Tibial artery (tissue), 4 donors: ENCODE measurements at regions not wholly inside any gene's neighbourhood (a gene's known extent, or its start where the extent isn't known, plus 50 kb on each side); places are given as distances from the start of the nearest gene placed in this dataset.

Experiments
- DNase-seq, 2 donors: peaks; one replicate each; pipeline ENCODE4 v3.0.0-alpha.2; 2019
- H3K27ac ChIP-seq, 2 donors: fragments of 200-600 bp; sonication (generic) in 1 of 2; 1 replicate in 1 of 2; 2 replicates in 1 of 2; pipeline ENCODE4 v1.5.1; 2018 to 2019; ENCODE audit warnings: mild to moderate bottlenecking in 1 of 2
- H3K27me3 ChIP-seq, 2 donors: fragments of 200-600 bp; sonication (generic) in 1 of 2; one replicate each; pipeline versions ENCODE4 v1.5.1 to v1.6.0; 2016 to 2019
- H3K36me3 ChIP-seq, 3 donors: fragments of 200-600 bp; sonication (generic) in 2 of 3; one replicate each; pipeline ENCODE4 v1.5.1; 2016 to 2019; ENCODE audit warnings: mild to moderate bottlenecking in 2 of 3
- H3K4me1 ChIP-seq, 4 donors: fragments of 200-600 bp; sonication (generic) in 2 of 4; 1 replicate in 3 of 4; 2 replicates in 1 of 4; pipeline ENCODE4 v1.5.1; 2016 to 2019
- H3K4me3 ChIP-seq, 2 donors: fragments of 200-600 bp; sonication (generic) in 1 of 2; 1 replicate in 1 of 2; 2 replicates in 1 of 2; pipeline ENCODE4 v1.5.1; 2018 to 2019; ENCODE audit warnings: mild to moderate bottlenecking in 2 of 2
- H3K9me3 ChIP-seq, 3 donors: fragments of 200-600 bp; sonication (generic) in 1 of 3; one replicate each; pipeline ENCODE4 v1.5.1; 2016 to 2019
- intact Hi-C: fragments of 100-400 bp; cut with DNase I; formaldehyde crosslinking; loops from one replicate; pipeline ENCODE4 v1.15.0; 2023; ENCODE audit warnings: low total_unique reads
- TF ChIP-seq, protein P1 (sequence below), 2 experiments: fragments of 200-600 bp in 1 of 2; fragments of 450-650 bp in 1 of 2; IDR thresholded peaks; one replicate each; pipeline ENCODE4 v1.5.1; 2017 to 2019; ENCODE audit warnings: antibody characterized with exemption in 2 of 2, mild to moderate bottlenecking in 1 of 2, moderate library complexity in 1 of 2

DNA sequence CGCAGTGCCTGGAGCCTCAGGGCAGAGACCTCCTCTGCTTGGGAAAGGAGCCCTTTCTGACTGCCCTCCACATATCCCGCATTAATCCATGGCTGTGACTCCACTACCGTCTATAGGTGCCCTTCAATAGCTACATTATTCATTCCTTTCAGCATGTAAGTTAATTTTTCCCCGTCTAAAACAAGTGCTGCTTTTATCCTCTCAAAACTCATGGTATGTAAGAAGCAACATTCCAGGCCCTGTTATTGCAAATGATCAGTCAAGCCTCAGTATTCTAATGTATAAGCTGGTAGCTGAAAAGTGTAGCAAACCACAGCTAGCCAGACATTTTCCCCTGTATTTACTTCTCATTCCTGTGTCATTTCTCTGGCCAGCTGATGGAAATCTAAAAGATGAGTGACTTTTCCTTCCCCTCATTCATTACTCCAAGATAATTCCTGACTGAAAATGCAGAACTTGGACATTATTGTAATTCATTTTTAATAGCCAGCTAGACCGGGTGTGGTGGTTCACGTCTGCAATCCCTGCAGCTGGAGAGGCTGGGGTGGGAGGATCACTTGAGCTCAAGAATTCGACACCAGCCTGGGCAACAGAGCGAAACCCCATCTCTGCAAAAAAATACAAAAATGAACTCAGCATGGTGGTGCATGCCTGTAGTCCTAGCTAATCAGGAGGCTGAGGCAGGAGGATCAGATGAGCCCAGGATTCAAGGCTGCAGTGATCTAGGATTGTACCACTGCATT lies 88.5 kb upstream of the SOD1 start:
- Histone ChIP-seq H3K4me3 (no peak overlapping the region), H3K4me1 (no peaks in the 10 kb centered on the region)

DNA sequence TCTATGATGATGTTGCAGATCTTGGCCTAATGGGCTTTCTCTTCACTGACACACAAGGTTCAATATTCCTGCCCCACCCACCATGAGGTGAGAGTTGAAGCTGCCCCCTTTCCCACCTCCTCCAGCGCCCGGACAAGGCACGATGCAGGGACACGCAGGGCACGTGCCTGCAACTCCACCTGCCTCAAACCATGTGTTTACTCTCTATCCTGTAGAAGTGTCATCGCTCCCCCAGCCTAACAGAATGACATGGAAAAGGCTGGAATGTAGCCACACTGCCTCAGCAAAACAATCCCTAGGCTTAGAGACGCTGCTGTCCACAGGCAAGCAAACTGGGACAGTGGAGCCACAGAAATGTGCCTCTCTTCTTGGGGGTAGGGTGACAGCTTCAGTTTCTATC lies 92.9 kb upstream of the SOD1 start:
- intact Hi-C loops, result no loop called here
- no peaks in the 10 kb centered on the region for H3K36me3 ChIP-seq
- TF ChIP-seq, protein P1, sequence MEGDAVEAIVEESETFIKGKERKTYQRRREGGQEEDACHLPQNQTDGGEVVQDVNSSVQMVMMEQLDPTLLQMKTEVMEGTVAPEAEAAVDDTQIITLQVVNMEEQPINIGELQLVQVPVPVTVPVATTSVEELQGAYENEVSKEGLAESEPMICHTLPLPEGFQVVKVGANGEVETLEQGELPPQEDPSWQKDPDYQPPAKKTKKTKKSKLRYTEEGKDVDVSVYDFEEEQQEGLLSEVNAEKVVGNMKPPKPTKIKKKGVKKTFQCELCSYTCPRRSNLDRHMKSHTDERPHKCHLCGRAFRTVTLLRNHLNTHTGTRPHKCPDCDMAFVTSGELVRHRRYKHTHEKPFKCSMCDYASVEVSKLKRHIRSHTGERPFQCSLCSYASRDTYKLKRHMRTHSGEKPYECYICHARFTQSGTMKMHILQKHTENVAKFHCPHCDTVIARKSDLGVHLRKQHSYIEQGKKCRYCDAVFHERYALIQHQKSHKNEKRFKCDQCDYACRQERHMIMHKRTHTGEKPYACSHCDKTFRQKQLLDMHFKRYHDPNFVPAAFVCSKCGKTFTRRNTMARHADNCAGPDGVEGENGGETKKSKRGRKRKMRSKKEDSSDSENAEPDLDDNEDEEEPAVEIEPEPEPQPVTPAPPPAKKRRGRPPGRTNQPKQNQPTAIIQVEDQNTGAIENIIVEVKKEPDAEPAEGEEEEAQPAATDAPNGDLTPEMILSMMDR (IDR thresholded peaks at IDR 0.05), result no peak

More for the DNA sequence above, 88.5 kb upstream of the SOD1 start:
- Histone ChIP-seq H3K27me3 (peaks cover 0 to 5% of the 10 kb centered on the region in 2 donors), H3K9me3 (peaks cover 0 to 10% (median 0%) of the 10 kb centered on the region in 3 donors), H3K27ac (no peak overlapping the region), H3K36me3 (no peaks in the 10 kb centered on the region)
- intact Hi-C loops, result no loop called here
- no peak for DNase-seq
- TF ChIP-seq, protein P1 (IDR thresholded peaks at IDR 0.05), result no peak

DNA sequence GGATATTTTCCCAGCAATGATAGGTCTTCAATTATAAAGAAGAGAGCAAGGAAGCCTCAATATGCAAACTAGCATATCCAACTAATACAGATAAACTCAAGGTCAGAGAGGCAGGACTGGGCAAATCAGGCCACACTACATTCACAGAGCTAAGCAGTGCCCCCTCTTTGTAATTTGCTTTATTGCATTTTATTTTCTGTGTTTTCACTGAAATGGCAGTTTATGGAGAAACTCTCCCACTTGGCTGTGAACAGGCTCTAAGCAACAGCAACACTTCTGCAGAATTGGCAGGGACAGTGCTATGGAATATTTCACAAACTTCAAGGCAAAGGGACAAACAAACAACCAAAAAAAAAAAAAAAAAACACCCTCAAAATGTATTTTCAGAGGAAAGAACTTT lies 93.4 kb upstream of the SOD1 start:
- intact Hi-C loops, result no loop called here
- Histone ChIP-seq H3K4me1 (no peaks in the 10 kb centered on the region), H3K4me3 (no peak overlapping the region), H3K27ac (no peak overlapping the region), H3K9me3 (no peaks in the 10 kb centered on the region), H3K36me3 (no peaks in the 10 kb centered on the region), H3K27me3 (peaks cover 0 to 3% of the 10 kb centered on the region in 2 donors)
- TF ChIP-seq, protein P1 (IDR thresholded peaks at IDR 0.05), result no peak
- DNase-seq, result no peak

More for the DNA sequence above, 92.9 kb upstream of the SOD1 start:
- no peaks in the 10 kb centered on the region for H3K4me1 ChIP-seq
- DNase-seq, result no peak
- no peaks in the 10 kb centered on the region for H3K27me3 ChIP-seq
- H3K4me3 ChIP-seq, result no peak overlapping the region
- no peaks in the 10 kb centered on the region for H3K9me3 ChIP-seq
- H3K27ac ChIP-seq, result no peak overlapping the region

GRCh38 chr21:31564439-31564838 lies 95.1 kb upstream of the SOD1 start:
- H3K27me3 ChIP-seq, result peaks cover 0 to 18% of the 10 kb centered on the region in 2 donors
- H3K4me1 ChIP-seq, result peaks cover 0 to 6% (median 2%) of the 10 kb centered on the region in 4 donors
- intact Hi-C loops, result no loop called here
- TF ChIP-seq, protein P1 (IDR thresholded peaks at IDR 0.05), result no peak
- no peaks in the 10 kb centered on the region for H3K36me3 ChIP-seq
- H3K27ac ChIP-seq, result no peak overlapping the region
- no peaks in the 10 kb centered on the region for H3K9me3 ChIP-seq
- no peak overlapping the region for H3K4me3 ChIP-seq
- no peak for DNase-seq

- H3K27me3 ChIP-seq, result peaks cover 0 to 45% of the 10 kb centered on the region in 2 donors
- H3K4me3 ChIP-seq, result no peak overlapping the region
- peaks cover 0 to 25% (median 20%) of the 10 kb centered on the region in 4 donors for H3K4me1 ChIP-seq
- H3K27ac ChIP-seq, result no peak overlapping the region
- H3K9me3 ChIP-seq, result no peaks in the 10 kb centered on the region
- no peaks in the 10 kb centered on the region for H3K36me3 ChIP-seq
- intact Hi-C loops, result no loop called here
- TF ChIP-seq, protein P1 (IDR thresholded peaks at IDR 0.05), result no peak
- no peak for DNase-seq
Observed at GRCh38 chr21:31560479-31560878, 99.0 kb upstream of the SOD1 start.
